NCI-H2196 (cell line): ENCODE measurements at regions not wholly inside any gene's neighbourhood (a gene's known extent, or its start where the extent isn't known, plus 50 kb on each side); places are given as distances from the start of the nearest gene placed in this dataset.
"Not testable (repeated sequence)": the region's sequence is repeated elsewhere in the genome, so short reads cannot be mapped to it uniquely, and the experiment has no call there.

Source experiments
- DNase-seq: peaks from one replicate; lab custom pipeline; 2025; ENCODE audit not compliant: unreplicated experiment; lab: John Stamatoyannopoulos, UW

- no peak for DNase-seq
These were observed 1421.7 kb downstream of the GRIK2 start for GRCh38 chr6:102815207-102815606.

- no peak for DNase-seq
These were observed 1420.2 kb downstream of the GRIK2 start for GRCh38 chr6:102813489-102814275.

GRCh38 chr6:102812242-102812641 lies 1418.7 kb downstream of the GRIK2 start:
- no peak for DNase-seq

- DNase-seq = not testable (repeated sequence)
These were observed 1415.5 kb downstream of the GRIK2 start for GRCh38 chr6:102808944-102809505.

- DNase-seq = no peak
These were observed 1405.5 kb downstream of the GRIK2 start for GRCh38 chr6:102799051-102799450.

GRCh38 chr6:102798636-102799035 lies 1405.1 kb downstream of the GRIK2 start:
- DNase-seq = no peak

GRCh38 chr6:102793752-102794151 lies 1400.2 kb downstream of the GRIK2 start:
- no peak for DNase-seq

GRCh38 chr6:102774326-102774725 lies 1380.8 kb downstream of the GRIK2 start:
- DNase-seq = no peak

- DNase-seq = no peak
These were observed 1380.1 kb downstream of the GRIK2 start for GRCh38 chr6:102773636-102774035.

- no peak for DNase-seq
These were observed 1373.5 kb downstream of the GRIK2 start for GRCh38 chr6:102766963-102767362.

GRCh38 chr6:102764317-102764716 lies 1370.8 kb downstream of the GRIK2 start:
- no peak for DNase-seq

- no peak for DNase-seq
These were observed 1370.4 kb downstream of the GRIK2 start for GRCh38 chr6:102763891-102764290.

GRCh38 chr6:102761872-102762271 lies 1368.4 kb downstream of the GRIK2 start:
- DNase-seq = no peak

GRCh38 chr6:102759415-102759814 lies 1365.9 kb downstream of the GRIK2 start:
- no peak for DNase-seq

GRCh38 chr6:102758536-102758935 lies 1365.0 kb downstream of the GRIK2 start:
- not testable (repeated sequence) for DNase-seq

GRCh38 chr6:102749210-102749971 lies 1355.9 kb downstream of the GRIK2 start:
- DNase-seq = no peak

- DNase-seq = no peak
These were observed 1353.4 kb downstream of the GRIK2 start for GRCh38 chr6:102746941-102747340.

GRCh38 chr6:102742754-102743356 lies 1349.3 kb downstream of the GRIK2 start:
- no peak for DNase-seq

GRCh38 chr6:102742028-102742427 lies 1348.5 kb downstream of the GRIK2 start:
- DNase-seq = no peak

GRCh38 chr6:102736941-102737368 lies 1343.4 kb downstream of the GRIK2 start:
- no peak for DNase-seq

GRCh38 chr6:102732898-102733297 lies 1339.4 kb downstream of the GRIK2 start:
- no peak for DNase-seq
